ENCODE measurements at regions not wholly inside any gene's neighbourhood (a gene's known extent, or its start where the extent isn't known, plus 50 kb on each side); places are given as distances from the start of the nearest gene placed in this dataset.

GRCh38 chr15:69782809-69783208, 314.9 kb downstream of the TLE3 start:
- no peak for TF ChIP-seq CTCF (IDR thresholded peaks at IDR 0.05)
- no peak for TF ChIP-seq POLR2A (IDR thresholded peaks at IDR 0.05)
